Upper lobe of right lung (tissue), 1 donor: ENCODE measurements at regions not wholly inside any gene's neighbourhood (a gene's known extent, or its start where the extent isn't known, plus 50 kb on each side); places are given as distances from the start of the nearest gene placed in this dataset.

Source experiments
- ATAC-seq: fragments of 200-7000 bp; cut with Tn5 transposase; one replicate; pipeline ENCODE4 v1.9.1; 2020; ENCODE audit warnings: mild to moderate bottlenecking, moderate library complexity
- DNase-seq: peaks from one replicate; pipeline ENCODE4 v3.0.0-alpha.2; 2020
- H3K27ac ChIP-seq: fragments of 200-600 bp; one replicate; pipeline ENCODE4 v1.8.0; 2022
- H3K27me3 ChIP-seq: fragments of 200-600 bp; one replicate; pipeline ENCODE4 v1.8.0; 2022; ENCODE audit warnings: mild to moderate bottlenecking
- H3K36me3 ChIP-seq: fragments of 200-600 bp; one replicate; pipeline ENCODE4 v1.8.0; 2022
- H3K4me1 ChIP-seq: fragments of 200-600 bp; one replicate; pipeline ENCODE4 v1.8.0; 2022
- H3K4me3 ChIP-seq: fragments of 200-600 bp; one replicate; pipeline ENCODE4 v1.8.0; 2022; ENCODE audit warnings: mild to moderate bottlenecking
- H3K9me3 ChIP-seq: fragments of 200-600 bp; one replicate; pipeline ENCODE4 v1.8.0; 2022
- CTCF ChIP-seq: fragments of 200-600 bp; IDR thresholded peaks from one replicate; pipeline ENCODE4 v1.8.0; 2022; ENCODE audit warnings: antibody characterized with exemption
- intact Hi-C: fragments of 100-400 bp; cut with DNase I; formaldehyde crosslinking; loops from one replicate; pipeline ENCODE4 v1.11.0; 2022
- donor health status: DM: no; HTN: yes; CAD: no; lungs with severe emphysema.

GRCh38 chr12:42767326-42767954 lies 177.9 kb upstream of the PRICKLE1 start:
- intact Hi-C loops = no loop called here
- no peak for TF ChIP-seq CTCF
- no peak overlapping the region for H3K4me3 ChIP-seq
- H3K27me3 ChIP-seq = no peaks in the 10 kb centered on the region
- no peaks in the 10 kb centered on the region for H3K9me3 ChIP-seq
- DNase-seq (no peak), ATAC-seq (no peak)
- H3K27ac ChIP-seq = no peak overlapping the region
- H3K36me3 ChIP-seq = no peaks in the 10 kb centered on the region
- H3K4me1 ChIP-seq = no peaks in the 10 kb centered on the region

GRCh38 chr12:42766754-42767153 lies 177.2 kb upstream of the PRICKLE1 start:
- TF ChIP-seq CTCF = no peak
- no peak for DNase-seq

DNA sequence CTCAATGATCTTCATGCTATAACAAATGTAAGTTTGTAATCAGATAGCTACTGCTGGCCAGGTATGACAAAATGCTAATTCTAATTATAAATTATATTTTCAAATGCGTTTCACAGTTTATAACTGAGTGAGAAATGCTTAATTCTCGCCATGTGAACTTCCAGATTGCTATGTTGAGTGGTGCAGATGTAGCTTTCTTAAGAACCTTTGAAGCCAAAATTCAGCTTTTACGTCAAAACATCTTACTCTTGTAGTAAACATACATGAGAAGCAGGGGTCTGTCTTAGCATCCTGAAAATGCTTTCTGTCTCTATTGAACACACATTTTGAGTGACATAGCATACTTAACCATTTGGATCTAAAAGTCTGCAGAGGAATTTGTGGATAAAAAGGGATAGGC lies 176.5 kb upstream of the PRICKLE1 start:
- Histone ChIP-seq H3K4me1 (no peaks in the 10 kb centered on the region), H3K4me3 (no peak overlapping the region), H3K27ac (no peak overlapping the region), H3K9me3 (no peaks in the 10 kb centered on the region), H3K27me3 (no peaks in the 10 kb centered on the region), H3K36me3 (no peaks in the 10 kb centered on the region)
- DNase-seq = no peak
- no peak for ATAC-seq
- TF ChIP-seq CTCF = no peak
- intact Hi-C loops = no loop called here

More at GRCh38 chr12:42766754-42767153, 177.2 kb upstream of the PRICKLE1 start:
- intact Hi-C loops = no loop called here
- H3K27me3 ChIP-seq = no peaks in the 10 kb centered on the region
- no peaks in the 10 kb centered on the region for H3K4me1 ChIP-seq
- ATAC-seq = no peak
- no peaks in the 10 kb centered on the region for H3K36me3 ChIP-seq
- H3K27ac ChIP-seq = no peak overlapping the region
- no peak overlapping the region for H3K4me3 ChIP-seq
- no peaks in the 10 kb centered on the region for H3K9me3 ChIP-seq

- intact Hi-C loops = no loop called here
- TF ChIP-seq CTCF = no peak
- no peak for ATAC-seq
- no peak overlapping the region for H3K4me3 ChIP-seq
- H3K9me3 ChIP-seq = no peaks in the 10 kb centered on the region
- no peak overlapping the region for H3K27ac ChIP-seq
- DNase-seq = no peak
- H3K36me3 ChIP-seq = no peaks in the 10 kb centered on the region
- peaks cover 4% of the 10 kb centered on the region for H3K4me1 ChIP-seq
- H3K27me3 ChIP-seq = no peaks in the 10 kb centered on the region
Measured at GRCh38 chr12:42763682-42764081, 174.1 kb upstream of the PRICKLE1 start.

GRCh38 chr12:42762395-42762925 lies 172.9 kb upstream of the PRICKLE1 start:
- ATAC-seq (no peak), DNase-seq (no peak)
- H3K27me3 ChIP-seq = no peaks in the 10 kb centered on the region
- H3K27ac ChIP-seq = no peak overlapping the region
- H3K36me3 ChIP-seq = no peaks in the 10 kb centered on the region
- TF ChIP-seq CTCF = no peak
- H3K9me3 ChIP-seq = no peaks in the 10 kb centered on the region
- H3K4me3 ChIP-seq = no peak overlapping the region
- intact Hi-C loops = no loop called here
- H3K4me1 ChIP-seq = peaks cover 4% of the 10 kb centered on the region
